Heart right ventricle (tissue), 16 donors: ENCODE measurements at regions not wholly inside any gene's neighbourhood (a gene's known extent, or its start where the extent isn't known, plus 50 kb on each side); places are given as distances from the start of the nearest gene placed in this dataset.

Experiments
- ATAC-seq, 8 donors: fragments of 200-7000 bp; cut with Tn5 transposase; one replicate each; pipeline ENCODE4 v1.9.1; 2020; ENCODE audit warnings: mild to moderate bottlenecking in 8 of 8, moderate library complexity in 8 of 8, moderate number of reproducible peaks in 1 of 8
- DNase-seq, 2 donors: peaks; one replicate each; pipeline ENCODE4 v3.0.0-alpha.2; 2020
- H3K27ac ChIP-seq, 10 donors: fragments of 200-600 bp; sonication (generic) in 2 of 10; one replicate each; pipeline versions ENCODE4 v1.5.0 to v1.8.0; 2020 to 2022; ENCODE audit warnings: mild to moderate bottlenecking in 3 of 10
- H3K27me3 ChIP-seq, 7 donors: fragments of 200-600 bp; one replicate each; pipeline ENCODE4 v1.8.0; 2021 to 2022; ENCODE audit warnings: mild to moderate bottlenecking in 2 of 7
- H3K36me3 ChIP-seq, 9 donors: fragments of 200-600 bp; sonication (generic) in 1 of 9; one replicate each; pipeline versions ENCODE4 v1.5.0 to v1.8.0; 2020 to 2022; ENCODE audit warnings: mild to moderate bottlenecking in 2 of 9
- H3K4me1 ChIP-seq, 9 donors: fragments of 200-600 bp; sonication (generic) in 1 of 9; one replicate each; pipeline versions ENCODE4 v1.5.0 to v1.8.0; 2020 to 2022; ENCODE audit warnings: mild to moderate bottlenecking in 4 of 9
- H3K4me3 ChIP-seq, 10 donors: fragments of 200-600 bp; sonication (generic) in 2 of 10; one replicate each; pipeline versions ENCODE4 v1.5.0 to v1.8.0; 2020 to 2022; ENCODE audit warnings: mild to moderate bottlenecking in 7 of 10, moderate library complexity in 2 of 10
- H3K9me3 ChIP-seq, 11 donors: fragments of 200-600 bp in 10 of 11; sonication (generic) in 2 of 11; one replicate each; pipeline versions ENCODE4 v1.5.0 to v1.8.0; 2013 to 2022; ENCODE audit warnings: mild to moderate bottlenecking in 2 of 11, control low read depth in 1 of 11, moderate library complexity in 1 of 11
- CTCF ChIP-seq, 9 donors: fragments of 200-600 bp; sonication (generic) in 2 of 9; IDR thresholded peaks; one replicate each; pipeline versions ENCODE4 v1.5.0 to v1.8.0; 2021 to 2022; ENCODE audit warnings: antibody characterized with exemption in 9 of 9, mild to moderate bottlenecking in 5 of 9, moderate library complexity in 1 of 9
- WGBS, 2 donors: extraction: QIAGEN DNeasy Blood & Tissue Kit; methylation state at CpG; one replicate each; pipeline ENCODE4 v1.1.7; 2013; ENCODE audit warnings: inconsistent platforms in 1 of 2; 5-methylcytosine and 5-hydroxymethylcytosine counted together
- intact Hi-C, 10 donors: fragments of 100-400 bp; cut with DNase I; formaldehyde crosslinking; loops; one replicate each; pipeline versions ENCODE4 v1.11.1 to v1.14.2; 2022
- donor health status: Arrhythmogenic right ventricular cardiomyopathy.
- donor health status: ischemic (EF 13 %, LVEDD 7.1; RV severe dilation, severe dysfunction).
- donor health status: healthy with polysubstance abuse.
- donor health status: DM: no; HTN: yes; CAD: no.
- donor health status: DM: no; HTN: no; CAD: no.
- donor health status: ischemic (EF 25% LVEDD 6.9; RV normal size, moderate dysfunction).
- donor health status: ischemic (EF 25% LVEDD 5.7; RV mildly dilated, moderate dysfunction).
- donor health status: healthy.
- donor health status: DM: yes; HTN: yes; CAD: no.
- donor health status: Ischemic cardiomyopathy.
- donor health status: ischemic (EF 35%, LVEDD 5.7; RV mildly dilated, moderate dysfunction).
- donor health status: nonischemic (EF 11% LVEDD 7.7; RV severe dilation, severe dysfunction).
- donor health status: DM: yes; HTN: yes; CAD: no.
- donor health status: PGD.
- donor health status: ischemic (EF 29% LVEDD 5.4; RV normal size, mild dysfunction).
- donor health status: nonischemic (EF 23%, LVEDD 6.1; RV moderate dilation, normal function).

DNA sequence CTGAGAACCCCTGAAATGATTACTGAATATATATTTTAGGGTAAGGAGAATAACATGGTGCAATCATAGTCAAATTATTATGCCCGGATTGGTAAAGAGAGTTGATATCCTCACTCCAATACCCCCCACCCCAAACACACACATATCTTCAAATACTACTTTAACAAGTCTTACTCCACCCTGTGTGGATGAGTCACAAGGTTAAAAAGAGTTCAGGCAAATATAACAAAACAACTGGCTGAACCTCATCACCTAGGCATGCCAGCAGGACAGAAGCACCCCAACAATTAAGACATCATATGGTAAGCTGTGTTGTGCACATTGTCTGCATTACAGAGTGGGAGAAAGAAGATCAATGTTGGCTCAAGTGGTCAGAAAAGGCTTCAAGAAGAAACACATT, 857.4 kb downstream of the TDRD15 start:
- intact Hi-C loops: no loop called here
- H3K36me3 ChIP-seq: no peaks in the 10 kb centered on the region
- 89 to 95% methylated on average over 1 of the region's 1 CpG for WGBS, 2 donors
- TF ChIP-seq CTCF (IDR thresholded peaks at IDR 0.05): no peak
- DNase-seq (no peak), ATAC-seq (no peak)
- H3K4me1 ChIP-seq: no peaks in the 10 kb centered on the region
- no peaks in the 10 kb centered on the region for H3K27me3 ChIP-seq
- H3K9me3 ChIP-seq: peaks cover 0 to 14% (median 0%) of the 10 kb centered on the region in 11 donors
- no peak overlapping the region for H3K4me3 ChIP-seq
- no peak overlapping the region for H3K27ac ChIP-seq

- Histone ChIP-seq H3K4me1 (no peaks in the 10 kb centered on the region), H3K27ac (no peak overlapping the region), H3K9me3 (peaks cover 0 to 29% (median 18%) of the 10 kb centered on the region in 11 donors), H3K4me3 (no peak overlapping the region), H3K27me3 (no peaks in the 10 kb centered on the region), H3K36me3 (no peaks in the 10 kb centered on the region)
- 88 to 91% methylated on average over 1 of the region's 1 CpG for WGBS, 2 donors
- intact Hi-C loops: no loop called here
- TF ChIP-seq CTCF (IDR thresholded peaks at IDR 0.05): no peak
- DNase-seq (no peak), ATAC-seq (no peak)
Observed at GRCh38 chr2:21993002-21993401, 869.2 kb downstream of the TDRD15 start.

- intact Hi-C loops: no loop called here
Observed at GRCh38 chr2:21996339-21996738, 872.6 kb downstream of the TDRD15 start.

DNA sequence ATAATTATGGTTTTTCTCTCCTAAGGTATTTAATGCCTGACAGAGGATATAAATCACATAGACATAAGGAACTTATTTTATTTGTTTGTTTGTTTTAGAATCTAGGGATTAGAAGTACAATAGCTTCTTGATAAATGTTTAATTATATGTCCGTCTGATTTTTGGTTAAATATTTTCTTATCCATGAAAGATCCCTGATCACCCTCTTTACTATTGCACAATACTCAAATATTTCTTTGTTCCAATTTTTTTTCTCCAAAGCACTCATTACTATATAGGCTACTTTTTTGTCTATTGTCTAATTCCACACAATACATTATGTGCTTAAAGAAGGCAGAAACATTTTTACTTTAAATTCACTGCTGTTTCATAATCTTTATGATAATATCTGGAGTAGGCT, 875.8 kb downstream of the TDRD15 start:
- intact Hi-C loops: no loop called here
- TF ChIP-seq CTCF (IDR thresholded peaks at IDR 0.05): no peak
- ATAC-seq (no peak), DNase-seq (no peak)
- Histone ChIP-seq H3K4me1 (no peaks in the 10 kb centered on the region), H3K4me3 (no peak overlapping the region), H3K27ac (no peak overlapping the region), H3K9me3 (peaks cover 0 to 5% (median 0%) of the 10 kb centered on the region in 11 donors), H3K27me3 (no peaks in the 10 kb centered on the region), H3K36me3 (no peaks in the 10 kb centered on the region)
- WGBS, 2 donors: 85 to 86% methylated on average over 1 of the region's 1 CpG

More at GRCh38 chr2:21996339-21996738, 872.6 kb downstream of the TDRD15 start:
- peaks cover 0 to 29% (median 18%) of the 10 kb centered on the region in 11 donors for H3K9me3 ChIP-seq
- no peaks in the 10 kb centered on the region for H3K36me3 ChIP-seq
- 66 to 81% methylated on average over 5 of the region's 5 CpGs for WGBS, 2 donors
- no peak for ATAC-seq
- H3K27ac ChIP-seq: no peak overlapping the region
- H3K4me1 ChIP-seq: no peaks in the 10 kb centered on the region
- TF ChIP-seq CTCF (IDR thresholded peaks at IDR 0.05): no peak
- H3K27me3 ChIP-seq: no peaks in the 10 kb centered on the region
- no peak for DNase-seq
- no peak overlapping the region for H3K4me3 ChIP-seq
